ENCODE measurements at regions not wholly inside any gene's neighbourhood (a gene's known extent, or its start where the extent isn't known, plus 50 kb on each side); places are given as distances from the start of the nearest gene placed in this dataset.

DNA sequence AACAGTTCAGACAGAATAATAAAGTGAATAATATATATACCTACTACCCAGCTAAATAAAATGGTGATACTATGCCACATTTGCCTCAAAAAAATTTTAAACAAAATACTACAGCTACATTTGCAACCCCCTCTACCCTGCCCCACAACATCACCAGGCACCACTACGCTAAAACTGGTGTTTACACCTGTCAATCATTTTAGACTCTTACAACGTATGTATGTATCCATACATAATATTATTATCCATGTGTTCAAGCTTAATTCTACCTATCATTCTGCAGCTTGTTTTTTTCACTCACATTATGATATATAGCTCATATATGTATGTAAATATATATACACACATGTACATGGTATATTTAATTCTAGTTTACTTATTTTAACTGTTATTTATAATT, 62.5 kb downstream of the NIBAN1 start:
- TF ChIP-seq, protein P1, sequence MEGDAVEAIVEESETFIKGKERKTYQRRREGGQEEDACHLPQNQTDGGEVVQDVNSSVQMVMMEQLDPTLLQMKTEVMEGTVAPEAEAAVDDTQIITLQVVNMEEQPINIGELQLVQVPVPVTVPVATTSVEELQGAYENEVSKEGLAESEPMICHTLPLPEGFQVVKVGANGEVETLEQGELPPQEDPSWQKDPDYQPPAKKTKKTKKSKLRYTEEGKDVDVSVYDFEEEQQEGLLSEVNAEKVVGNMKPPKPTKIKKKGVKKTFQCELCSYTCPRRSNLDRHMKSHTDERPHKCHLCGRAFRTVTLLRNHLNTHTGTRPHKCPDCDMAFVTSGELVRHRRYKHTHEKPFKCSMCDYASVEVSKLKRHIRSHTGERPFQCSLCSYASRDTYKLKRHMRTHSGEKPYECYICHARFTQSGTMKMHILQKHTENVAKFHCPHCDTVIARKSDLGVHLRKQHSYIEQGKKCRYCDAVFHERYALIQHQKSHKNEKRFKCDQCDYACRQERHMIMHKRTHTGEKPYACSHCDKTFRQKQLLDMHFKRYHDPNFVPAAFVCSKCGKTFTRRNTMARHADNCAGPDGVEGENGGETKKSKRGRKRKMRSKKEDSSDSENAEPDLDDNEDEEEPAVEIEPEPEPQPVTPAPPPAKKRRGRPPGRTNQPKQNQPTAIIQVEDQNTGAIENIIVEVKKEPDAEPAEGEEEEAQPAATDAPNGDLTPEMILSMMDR (conservative IDR thresholded peaks at IDR 0.05 in 1 of 2, IDR thresholded peaks at IDR 0.05 in 1 of 2; ENCODE audit: low read depth in 1 of 2, low read length in 2 of 2), result no peak
- no peak for TF ChIP-seq EZH2 (IDR thresholded peaks at IDR 0.05; ENCODE audit: low read length, missing control alignments)

Data from fibroblast of lung (primary cell).